Lower leg skin (tissue), 4 donors: ENCODE measurements at regions not wholly inside any gene's neighbourhood (a gene's known extent, or its start where the extent isn't known, plus 50 kb on each side); places are given as distances from the start of the nearest gene placed in this dataset.
A peak's percentile ranks its signal among the peaks of the same experiment; 100 is the strongest.

ENCODE experiments used
- DNase-seq, 2 donors: peaks; one replicate each; pipeline ENCODE4 v3.0.0-alpha.2; 2019; ENCODE audit warnings: low spot score in 2 of 2
- H3K4me3 ChIP-seq: fragments of 200-600 bp; sonication (generic); 2 replicates; pipeline ENCODE4 v1.5.1; 2017; ENCODE audit warnings: mild to moderate bottlenecking, low read depth; ENCODE audit not compliant: poor library complexity, severe bottlenecking
- POLR2A ChIP-seq, 2 donors: fragments of 450-650 bp; IDR thresholded peaks; one replicate each; pipeline ENCODE4 v1.6.1; 2016 to 2017; ENCODE audit warnings: antibody characterized with exemption in 2 of 2, mild to moderate bottlenecking in 1 of 2, moderate library complexity in 1 of 2
- WGBS, 2 donors: methylation state at CpG; one replicate each; pipeline ENCODE4 v1.1.5; 2018; 5-methylcytosine and 5-hydroxymethylcytosine counted together
- intact Hi-C: fragments of 100-400 bp; cut with DNase I; formaldehyde crosslinking; loops from one replicate; pipeline ENCODE4 v1.15.0; 2023; ENCODE audit warnings: low total_unique reads
- TF ChIP-seq, protein P1 (sequence below), 3 donors: fragments of 450-650 bp; IDR thresholded peaks; one replicate each; pipeline ENCODE4 v1.5.1; 2016; ENCODE audit warnings: antibody characterized with exemption in 3 of 3, mild to moderate bottlenecking in 3 of 3, moderate library complexity in 2 of 3

- H3K4me3 ChIP-seq, result no peak overlapping the region
- intact Hi-C loops, result no loop called here
- 77 to 83% methylated on average over 2 of the region's 2 CpGs for WGBS, 2 donors
- no peak for DNase-seq
- TF ChIP-seq, protein P1, sequence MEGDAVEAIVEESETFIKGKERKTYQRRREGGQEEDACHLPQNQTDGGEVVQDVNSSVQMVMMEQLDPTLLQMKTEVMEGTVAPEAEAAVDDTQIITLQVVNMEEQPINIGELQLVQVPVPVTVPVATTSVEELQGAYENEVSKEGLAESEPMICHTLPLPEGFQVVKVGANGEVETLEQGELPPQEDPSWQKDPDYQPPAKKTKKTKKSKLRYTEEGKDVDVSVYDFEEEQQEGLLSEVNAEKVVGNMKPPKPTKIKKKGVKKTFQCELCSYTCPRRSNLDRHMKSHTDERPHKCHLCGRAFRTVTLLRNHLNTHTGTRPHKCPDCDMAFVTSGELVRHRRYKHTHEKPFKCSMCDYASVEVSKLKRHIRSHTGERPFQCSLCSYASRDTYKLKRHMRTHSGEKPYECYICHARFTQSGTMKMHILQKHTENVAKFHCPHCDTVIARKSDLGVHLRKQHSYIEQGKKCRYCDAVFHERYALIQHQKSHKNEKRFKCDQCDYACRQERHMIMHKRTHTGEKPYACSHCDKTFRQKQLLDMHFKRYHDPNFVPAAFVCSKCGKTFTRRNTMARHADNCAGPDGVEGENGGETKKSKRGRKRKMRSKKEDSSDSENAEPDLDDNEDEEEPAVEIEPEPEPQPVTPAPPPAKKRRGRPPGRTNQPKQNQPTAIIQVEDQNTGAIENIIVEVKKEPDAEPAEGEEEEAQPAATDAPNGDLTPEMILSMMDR (IDR thresholded peaks at IDR 0.05), result no peak
- no peak for TF ChIP-seq POLR2A (IDR thresholded peaks at IDR 0.05)
These were observed 67.5 kb upstream of the COMTD1 start for GRCh38 chr10:75303045-75303777.

DNA sequence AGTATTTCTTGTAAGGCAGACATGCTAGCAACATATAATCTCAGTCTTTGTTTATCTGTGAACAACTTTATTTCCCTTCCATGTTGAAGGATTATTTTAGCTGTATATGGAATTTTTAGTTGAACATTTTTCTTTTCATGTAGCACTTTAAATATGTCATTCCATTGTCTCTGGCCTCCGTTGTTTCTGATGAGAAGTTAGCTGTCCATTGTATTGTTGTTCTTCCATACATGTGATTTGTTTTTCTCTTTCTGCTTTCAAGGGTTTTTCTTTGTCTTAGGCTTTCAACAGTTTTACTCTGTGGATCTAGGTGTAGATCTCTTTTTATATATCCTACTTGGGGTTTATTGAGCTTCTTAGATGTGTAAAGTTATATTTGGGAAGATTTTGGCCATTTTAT lies 66.3 kb upstream of the COMTD1 start:
- WGBS, 2 donors, result 80 to 92% methylated on average over 1 of the region's 1 CpG
- no peak overlapping the region for H3K4me3 ChIP-seq
- TF ChIP-seq POLR2A (IDR thresholded peaks at IDR 0.05), result no peak
- TF ChIP-seq, protein P1 (IDR thresholded peaks at IDR 0.05), result no peak
- DNase-seq, result no peak
- intact Hi-C loops, result no loop called here

- no peak overlapping the region for H3K4me3 ChIP-seq
- TF ChIP-seq, protein P1 (IDR thresholded peaks at IDR 0.05), result no peak
- TF ChIP-seq POLR2A (IDR thresholded peaks at IDR 0.05), result no peak
- intact Hi-C loops, result no loop called here
- peak in 1 of 2 donors; percentile 6 for DNase-seq
- 56 to 58% methylated on average over 2 of the region's 2 CpGs for WGBS, 2 donors
These were observed 61.4 kb upstream of the COMTD1 start for GRCh38 chr10:75297021-75297599.

- DNase-seq, result peak; percentile 45 to 89
- 33 to 37% methylated on average over 10 of the region's 10 CpGs for WGBS, 2 donors
- intact Hi-C loops, result no loop called here
- TF ChIP-seq, protein P1 (IDR thresholded peaks at IDR 0.05), result no peak
- no peak for TF ChIP-seq POLR2A (IDR thresholded peaks at IDR 0.05)
- no peak overlapping the region for H3K4me3 ChIP-seq
These were observed 60.2 kb upstream of the COMTD1 start for GRCh38 chr10:75295868-75296441.

GRCh38 chr10:75294866-75295701 lies 59.3 kb upstream of the COMTD1 start:
- intact Hi-C loops, result no loop called here
- TF ChIP-seq, protein P1 (IDR thresholded peaks at IDR 0.05), result no peak
- no peak for TF ChIP-seq POLR2A (IDR thresholded peaks at IDR 0.05)
- 0 to 1% methylated on average over 42 to 51 of the region's 57 CpGs for WGBS, 2 donors
- peak; percentile 88 to 96 for DNase-seq
- peak overlapping the region; percentile 48 for H3K4me3 ChIP-seq
